Stomach (tissue), 4 donors: ENCODE measurements at regions not wholly inside any gene's neighbourhood (a gene's known extent, or its start where the extent isn't known, plus 50 kb on each side); places are given as distances from the start of the nearest gene placed in this dataset.

Experiments used
- CTCF ChIP-seq, 7 experiments: fragments of 450-650 bp in 4 of 7; fragments of 200-600 bp in 3 of 7; sonication (generic) in 3 of 7; IDR thresholded peaks; one replicate each; pipeline ENCODE4 v1.5.1; 2016 to 2019; ENCODE audit warnings: antibody characterized with exemption in 7 of 7, control low read depth in 2 of 7, mild to moderate bottlenecking in 1 of 7
- EP300 ChIP-seq: sonication (generic); formaldehyde crosslinking; IDR thresholded peaks from one replicate; pipeline ENCODE4 v1.6.1; 2017; ENCODE audit warnings: antibody characterized with exemption
- POLR2A ChIP-seq, 4 donors: fragments of 450-650 bp; IDR thresholded peaks; one replicate each; pipeline ENCODE4 v1.6.1; 2016; ENCODE audit warnings: antibody characterized with exemption in 4 of 4, control low read depth in 2 of 4, mild to moderate bottlenecking in 1 of 4, moderate library complexity in 1 of 4

DNA sequence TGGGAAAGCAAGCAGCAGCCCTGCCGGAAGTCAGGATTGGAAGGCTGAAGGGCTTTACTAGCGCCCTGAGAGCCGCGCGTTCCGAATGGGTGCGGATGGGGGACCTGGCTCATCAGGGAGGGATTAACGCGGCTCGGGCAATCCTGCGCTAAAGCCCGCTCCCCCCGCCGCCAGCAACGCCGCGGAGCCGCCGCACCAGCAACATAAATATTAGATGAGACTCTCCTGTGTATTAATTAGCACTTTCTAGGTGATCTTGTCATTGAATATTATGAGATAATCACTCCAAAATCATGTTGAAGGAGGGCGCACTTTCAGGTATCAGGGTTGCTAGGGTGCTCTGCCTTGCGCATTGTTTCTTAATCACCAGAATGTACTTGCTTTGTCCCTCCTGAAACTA lies 357.2 kb upstream of the FAM241A start:
- TF ChIP-seq EP300 (no peak), CTCF (IDR thresholded peaks at IDR 0.05) (no peak), POLR2A (IDR thresholded peaks at IDR 0.05) (no peak)
